Smooth muscle cell (in vitro differentiated cells): ENCODE measurements at regions not wholly inside any gene's neighbourhood (a gene's known extent, or its start where the extent isn't known, plus 50 kb on each side); places are given as distances from the start of the nearest gene placed in this dataset.

Experiments
- DNase-seq: peaks from one replicate; lab custom pipeline; 2025; ENCODE audit not compliant: unreplicated experiment; lab: John Stamatoyannopoulos, UW
- H2AFZ ChIP-seq: fragments of 200-600 bp; sonication (generic); 2 replicates; pipeline ENCODE4 v1.6.0; 2016; ENCODE audit warnings: antibody characterized with exemption, low read depth, mild to moderate bottlenecking
- H3F3A ChIP-seq: fragments of 200-600 bp; sonication (generic); 2 replicates; pipeline ENCODE4 v1.6.0; 2017; ENCODE audit warnings: antibody characterized with exemption, low read depth
- H3K27ac ChIP-seq: fragments of 200-600 bp; sonication (generic); 2 replicates; pipeline ENCODE4 v1.5.1; 2016; ENCODE audit warnings: low read depth, mild to moderate bottlenecking
- H3K27me3 ChIP-seq: fragments of 200-600 bp; sonication (generic); 2 replicates; pipeline ENCODE4 v1.6.1; 2016; ENCODE audit warnings: low read depth, mild to moderate bottlenecking
- H3K36me3 ChIP-seq: fragments of 200-600 bp; sonication (generic); 2 replicates; pipeline ENCODE4 v1.5.1; 2016; ENCODE audit warnings: low read depth
- H3K4me1 ChIP-seq: fragments of 200-600 bp; sonication (generic); 2 replicates; pipeline ENCODE4 v1.5.1; 2016; ENCODE audit warnings: low read depth
- H3K4me2 ChIP-seq: fragments of 200-600 bp; sonication (generic); 2 replicates; pipeline ENCODE4 v1.6.0; 2016; ENCODE audit warnings: mild to moderate bottlenecking
- H3K4me3 ChIP-seq: fragments of 200-600 bp; sonication (generic); 2 replicates; pipeline ENCODE4 v1.5.1; 2016; ENCODE audit warnings: mild to moderate bottlenecking
- H3K79me2 ChIP-seq: fragments of 200-600 bp; sonication (generic); 2 replicates; pipeline ENCODE4 v1.6.0; 2016; ENCODE audit warnings: low read depth, mild to moderate bottlenecking
- H3K9ac ChIP-seq: fragments of 200-600 bp; sonication (generic); 2 replicates; pipeline ENCODE4 v1.6.0; 2016; ENCODE audit warnings: low read depth
- H3K9me3 ChIP-seq: fragments of 200-600 bp; sonication (generic); replicated peaks from 2 replicates; pipeline ENCODE4 v1.5.1; 2016; ENCODE audit warnings: low read depth
- H4K20me1 ChIP-seq: fragments of 200-600 bp; sonication (generic); 2 replicates; pipeline ENCODE4 v1.6.0; 2016; ENCODE audit warnings: low read depth
- CTCF ChIP-seq: fragments of 200-600 bp; sonication (generic); IDR thresholded peaks from 2 replicates; pipeline ENCODE4 v1.5.1; 2017; ENCODE audit warnings: borderline replicate concordance, mild to moderate bottlenecking, antibody characterized with exemption; ENCODE audit not compliant: insufficient read depth, poor library complexity, severe bottlenecking
- WGBS: methylation state at CpG from one replicate; pipeline ENCODE4 v1.1.7; 2016; ENCODE audit warnings: low lambda C conversion rate; 5-methylcytosine and 5-hydroxymethylcytosine counted together

- 90% methylated on average over 1 of the region's 1 CpG for WGBS
- H3K4me2 ChIP-seq, result no peak overlapping the region
- no peaks in the 10 kb centered on the region for H3K9me3 ChIP-seq
- H3K79me2 ChIP-seq, result no peaks in the 10 kb centered on the region
- H3K27me3 ChIP-seq, result no peaks in the 10 kb centered on the region
- DNase-seq, result no peak
- no peak overlapping the region for H3K27ac ChIP-seq
- H4K20me1 ChIP-seq, result no peaks in the 10 kb centered on the region
- TF ChIP-seq CTCF, result no peak
- H3K36me3 ChIP-seq, result no peaks in the 10 kb centered on the region
- no peak overlapping the region for H3K9ac ChIP-seq
- H3K4me1 ChIP-seq, result no peaks in the 10 kb centered on the region
- H3F3A ChIP-seq, result no peaks in the 10 kb centered on the region
- H2AFZ ChIP-seq, result no peak overlapping the region
- H3K4me3 ChIP-seq, result no peak overlapping the region
These were observed 451.3 kb downstream of the GPAM start for GRCh38 chr10:111732166-111732785.

- Histone ChIP-seq H2AFZ (no peak overlapping the region), H4K20me1 (no peaks in the 10 kb centered on the region), H3K79me2 (no peaks in the 10 kb centered on the region), H3K9me3 (no peaks in the 10 kb centered on the region), H3K27me3 (no peaks in the 10 kb centered on the region), H3F3A (no peaks in the 10 kb centered on the region), H3K4me3 (no peak overlapping the region), H3K36me3 (no peaks in the 10 kb centered on the region), H3K27ac (no peak overlapping the region), H3K9ac (no peak overlapping the region), H3K4me2 (no peak overlapping the region), H3K4me1 (no peaks in the 10 kb centered on the region)
- no peak for TF ChIP-seq CTCF
- no peak for DNase-seq
- 56% methylated on average over 6 of the region's 6 CpGs for WGBS
These were observed 444.3 kb downstream of the GPAM start for GRCh38 chr10:111739125-111739873.

DNA sequence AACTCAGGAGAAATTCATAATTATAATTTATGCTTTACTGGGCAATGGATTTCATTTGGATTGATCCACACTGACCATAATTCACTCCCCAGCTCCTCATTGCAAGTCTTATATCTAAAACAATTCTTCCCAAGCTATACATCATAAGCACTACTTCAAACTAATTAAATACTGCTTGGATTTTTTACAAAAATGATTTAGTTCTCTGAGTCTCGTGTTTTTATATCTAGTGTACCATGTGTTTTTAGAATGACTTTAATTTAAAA, 443.8 kb downstream of the GPAM start:
- TF ChIP-seq CTCF, result no peak
- no peak for DNase-seq
- Histone ChIP-seq H4K20me1 (no peaks in the 10 kb centered on the region), H3F3A (no peaks in the 10 kb centered on the region), H3K79me2 (no peaks in the 10 kb centered on the region), H3K4me3 (no peak overlapping the region), H3K36me3 (no peaks in the 10 kb centered on the region), H3K27ac (no peak overlapping the region), H3K9ac (no peak overlapping the region), H3K4me1 (no peaks in the 10 kb centered on the region), H3K4me2 (no peak overlapping the region), H3K27me3 (no peaks in the 10 kb centered on the region), H3K9me3 (no peaks in the 10 kb centered on the region), H2AFZ (no peak overlapping the region)
- 76% methylated on average over 1 of the region's 1 CpG for WGBS

DNA sequence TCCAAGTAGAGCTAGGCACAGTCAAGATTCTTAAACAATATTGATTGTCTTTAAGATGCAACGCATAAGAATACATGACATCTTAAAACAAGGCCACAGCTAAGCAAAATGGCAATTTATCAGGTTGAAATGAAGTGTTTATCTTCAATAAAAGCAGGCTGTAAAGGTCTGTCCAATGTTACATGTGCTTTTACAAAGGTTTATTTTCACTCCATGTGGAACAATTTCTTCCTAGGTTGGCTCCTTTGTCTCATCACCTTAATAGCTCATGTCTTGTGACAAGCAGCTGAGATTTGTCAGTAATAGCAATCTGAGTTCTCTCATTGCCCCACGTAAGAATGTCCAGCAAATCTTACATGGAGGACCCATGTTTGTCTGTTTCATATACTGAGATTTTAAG, 437.6 kb downstream of the GPAM start:
- H3K27ac ChIP-seq, result no peak overlapping the region
- no peak for DNase-seq
- H3K9ac ChIP-seq, result no peak overlapping the region
- H3K4me2 ChIP-seq, result no peak overlapping the region
- H2AFZ ChIP-seq, result no peak overlapping the region
- no peaks in the 10 kb centered on the region for H3K9me3 ChIP-seq
- H4K20me1 ChIP-seq, result no peaks in the 10 kb centered on the region
- H3K36me3 ChIP-seq, result no peaks in the 10 kb centered on the region
- peaks cover 5% of the 10 kb centered on the region for H3K27me3 ChIP-seq
- no peaks in the 10 kb centered on the region for H3K79me2 ChIP-seq
- no peaks in the 10 kb centered on the region for H3K4me1 ChIP-seq
- no peak overlapping the region for H3K4me3 ChIP-seq
- whole genome bisulfite sequencing, result 62% methylated on average over 2 of the region's 2 CpGs
- no peak for TF ChIP-seq CTCF
- no peaks in the 10 kb centered on the region for H3F3A ChIP-seq
